SK-N-SH (cell line): ENCODE measurements at regions not wholly inside any gene's neighbourhood (a gene's known extent, or its start where the extent isn't known, plus 50 kb on each side); places are given as distances from the start of the nearest gene placed in this dataset.

Experiments used
- ELF1 ChIP-seq: IDR thresholded peaks from 2 replicates; pipeline ENCODE4 v1.4.0; 2012
- FOXJ3 ChIP-seq: sonication (generic); formaldehyde crosslinking; IDR thresholded peaks from 2 replicates; pipeline ENCODE4 v1.5.1; 2020; ENCODE audit warnings: mild to moderate bottlenecking, missing genetic modification reagents
- GABPA ChIP-seq: IDR thresholded peaks from 2 replicates; pipeline ENCODE4 v1.4.0; 2012; ENCODE audit warnings: low read depth, mild to moderate bottlenecking
- RAD21 ChIP-seq: IDR thresholded peaks from 2 replicates; pipeline ENCODE4 v1.6.1; 2012; ENCODE audit warnings: mild to moderate bottlenecking, low read length
- RXRA ChIP-seq: IDR thresholded peaks from 2 replicates; pipeline ENCODE4 v1.4.0; 2012; ENCODE audit warnings: low read depth, mild to moderate bottlenecking, borderline replicate concordance
- SIN3A ChIP-seq: IDR thresholded peaks from 2 replicates; pipeline ENCODE4 v1.6.1; 2012; ENCODE audit warnings: low read depth, mild to moderate bottlenecking, low read length, moderate library complexity, borderline replicate concordance
- SMC3 ChIP-seq: IDR thresholded peaks from 2 replicates; pipeline ENCODE4 v1.6.1; 2012; ENCODE audit warnings: low read depth, low read length, improper control_type of control experiment
- TEAD4 ChIP-seq: IDR thresholded peaks from 2 replicates; pipeline ENCODE4 v1.4.0; 2012; ENCODE audit warnings: mild to moderate bottlenecking, borderline replicate concordance; ENCODE audit not compliant: insufficient read depth
- YY1 ChIP-seq: IDR thresholded peaks from 2 replicates; pipeline ENCODE4 v1.4.0; 2012; ENCODE audit warnings: low read depth, mild to moderate bottlenecking
- TF ChIP-seq, protein P1 (sequence below): fragments of 200-600 bp; sonication (generic); IDR thresholded peaks from 2 replicates; pipeline ENCODE4 v1.6.1; 2017; ENCODE audit warnings: antibody characterized with exemption, mild to moderate bottlenecking, moderate library complexity
- TF ChIP-seq, protein P2 (sequence below): IDR thresholded peaks from 2 replicates; pipeline ENCODE4 v1.4.0; 2012; ENCODE audit warnings: low read depth
- TF ChIP-seq, protein P3 (sequence below): fragments of 150-350 bp; IDR thresholded peaks from 2 replicates; pipeline ENCODE4 v1.6.1; 2016; ENCODE audit warnings: mild to moderate bottlenecking, low read depth, low read length

DNA sequence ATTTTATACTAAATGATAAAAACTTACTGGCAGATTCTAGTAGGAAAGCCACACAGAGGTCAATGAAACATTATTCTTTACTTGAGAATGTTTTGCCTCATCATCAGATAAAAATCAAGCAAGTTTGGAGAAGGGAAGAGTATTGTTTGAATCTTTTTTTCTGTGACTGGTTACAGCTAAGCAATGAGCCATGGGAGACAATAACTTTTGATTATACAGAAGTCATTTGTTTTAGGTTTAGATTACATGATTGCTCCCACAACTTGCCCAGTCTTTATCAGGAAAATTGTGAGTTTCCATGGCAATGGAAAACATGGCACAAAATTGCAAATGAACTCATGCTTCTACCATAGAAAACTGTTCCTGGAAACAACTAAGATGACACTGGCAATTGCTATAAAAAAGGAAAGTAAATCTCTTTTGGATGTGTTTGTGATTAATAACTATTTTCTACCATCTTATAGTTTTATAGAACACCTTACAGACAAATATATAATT lies 476.8 kb downstream of the MBD2 start:
- TF ChIP-seq, protein P1, sequence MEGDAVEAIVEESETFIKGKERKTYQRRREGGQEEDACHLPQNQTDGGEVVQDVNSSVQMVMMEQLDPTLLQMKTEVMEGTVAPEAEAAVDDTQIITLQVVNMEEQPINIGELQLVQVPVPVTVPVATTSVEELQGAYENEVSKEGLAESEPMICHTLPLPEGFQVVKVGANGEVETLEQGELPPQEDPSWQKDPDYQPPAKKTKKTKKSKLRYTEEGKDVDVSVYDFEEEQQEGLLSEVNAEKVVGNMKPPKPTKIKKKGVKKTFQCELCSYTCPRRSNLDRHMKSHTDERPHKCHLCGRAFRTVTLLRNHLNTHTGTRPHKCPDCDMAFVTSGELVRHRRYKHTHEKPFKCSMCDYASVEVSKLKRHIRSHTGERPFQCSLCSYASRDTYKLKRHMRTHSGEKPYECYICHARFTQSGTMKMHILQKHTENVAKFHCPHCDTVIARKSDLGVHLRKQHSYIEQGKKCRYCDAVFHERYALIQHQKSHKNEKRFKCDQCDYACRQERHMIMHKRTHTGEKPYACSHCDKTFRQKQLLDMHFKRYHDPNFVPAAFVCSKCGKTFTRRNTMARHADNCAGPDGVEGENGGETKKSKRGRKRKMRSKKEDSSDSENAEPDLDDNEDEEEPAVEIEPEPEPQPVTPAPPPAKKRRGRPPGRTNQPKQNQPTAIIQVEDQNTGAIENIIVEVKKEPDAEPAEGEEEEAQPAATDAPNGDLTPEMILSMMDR, result no peak
- TF ChIP-seq TEAD4, result no peak
- no peak for TF ChIP-seq SIN3A
- no peak for TF ChIP-seq SMC3
- TF ChIP-seq FOXJ3, result no peak
- TF ChIP-seq, protein P2, sequence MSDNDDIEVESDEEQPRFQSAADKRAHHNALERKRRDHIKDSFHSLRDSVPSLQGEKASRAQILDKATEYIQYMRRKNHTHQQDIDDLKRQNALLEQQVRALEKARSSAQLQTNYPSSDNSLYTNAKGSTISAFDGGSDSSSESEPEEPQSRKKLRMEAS, result no peak
- no peak for TF ChIP-seq RAD21
- TF ChIP-seq, protein P3, sequence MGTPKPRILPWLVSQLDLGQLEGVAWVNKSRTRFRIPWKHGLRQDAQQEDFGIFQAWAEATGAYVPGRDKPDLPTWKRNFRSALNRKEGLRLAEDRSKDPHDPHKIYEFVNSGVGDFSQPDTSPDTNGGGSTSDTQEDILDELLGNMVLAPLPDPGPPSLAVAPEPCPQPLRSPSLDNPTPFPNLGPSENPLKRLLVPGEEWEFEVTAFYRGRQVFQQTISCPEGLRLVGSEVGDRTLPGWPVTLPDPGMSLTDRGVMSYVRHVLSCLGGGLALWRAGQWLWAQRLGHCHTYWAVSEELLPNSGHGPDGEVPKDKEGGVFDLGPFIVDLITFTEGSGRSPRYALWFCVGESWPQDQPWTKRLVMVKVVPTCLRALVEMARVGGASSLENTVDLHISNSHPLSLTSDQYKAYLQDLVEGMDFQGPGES, result no peak
- no peak for TF ChIP-seq ELF1
- no peak for TF ChIP-seq RXRA
- no peak for TF ChIP-seq GABPA
- TF ChIP-seq YY1, result no peak
